ENCODE measurements at regions not wholly inside any gene's neighbourhood (a gene's known extent, or its start where the extent isn't known, plus 50 kb on each side); places are given as distances from the start of the nearest gene placed in this dataset.

- no peak for DNase-seq (ENCODE audit: low read depth in 3 of 3, low spot score in 1 of 3)
These were observed 204.5 kb downstream of the SNX18 start for GRCh38 chr5:54721951-54722654.

- DNase-seq (ENCODE audit: low read depth in 3 of 3, low spot score in 1 of 3): no peak
These were observed 203.6 kb downstream of the SNX18 start for GRCh38 chr5:54721116-54721515.

- no peak for DNase-seq (ENCODE audit: low read depth in 3 of 3, low spot score in 1 of 3)
These were observed 202.8 kb downstream of the SNX18 start for GRCh38 chr5:54720341-54720740.

- no peak for DNase-seq (ENCODE audit: low read depth in 3 of 3, low spot score in 1 of 3)
These were observed 202.1 kb downstream of the SNX18 start for GRCh38 chr5:54719384-54720283.

- DNase-seq (ENCODE audit: low read depth in 3 of 3, low spot score in 1 of 3): no peak
These were observed 201.1 kb downstream of the SNX18 start for GRCh38 chr5:54718656-54719055.

- DNase-seq (ENCODE audit: low read depth in 3 of 3, low spot score in 1 of 3): no peak
These were observed 200.3 kb downstream of the SNX18 start for GRCh38 chr5:54717870-54718269.

- no peak for DNase-seq (ENCODE audit: low read depth in 3 of 3, low spot score in 1 of 3)
These were observed 199.9 kb downstream of the SNX18 start for GRCh38 chr5:54717459-54717858.

- no peak for DNase-seq (ENCODE audit: low read depth in 3 of 3, low spot score in 1 of 3)
These were observed 196.5 kb downstream of the SNX18 start for GRCh38 chr5:54713923-54714581.

GRCh38 chr5:54709096-54709495 is 191.5 kb downstream of the SNX18 start:
- DNase-seq (ENCODE audit: low read depth in 3 of 3, low spot score in 1 of 3): no peak

- DNase-seq (ENCODE audit: low read depth in 3 of 3, low spot score in 1 of 3): no peak
These were observed 190.3 kb downstream of the SNX18 start for GRCh38 chr5:54707841-54708240.

- no peak for DNase-seq (ENCODE audit: low read depth in 3 of 3, low spot score in 1 of 3)
These were observed 188.6 kb downstream of the SNX18 start for GRCh38 chr5:54705994-54706653.

GRCh38 chr5:54704825-54705224 is 187.3 kb downstream of the SNX18 start:
- DNase-seq (ENCODE audit: low read depth in 3 of 3, low spot score in 1 of 3): no peak

GRCh38 chr5:54704333-54704732 is 186.8 kb downstream of the SNX18 start:
- no peak for DNase-seq (ENCODE audit: low read depth in 3 of 3, low spot score in 1 of 3)

GRCh38 chr5:54703565-54704255 is 186.2 kb downstream of the SNX18 start:
- DNase-seq (ENCODE audit: low read depth in 3 of 3, low spot score in 1 of 3): no peak

- no peak for DNase-seq (ENCODE audit: low read depth in 3 of 3, low spot score in 1 of 3)
These were observed 185.6 kb downstream of the SNX18 start for GRCh38 chr5:54703133-54703532.

GRCh38 chr5:54702470-54702869 is 184.9 kb downstream of the SNX18 start:
- DNase-seq (ENCODE audit: low read depth in 3 of 3, low spot score in 1 of 3): no peak

- DNase-seq (ENCODE audit: low read depth in 3 of 3, low spot score in 1 of 3): no peak
These were observed 183.5 kb downstream of the SNX18 start for GRCh38 chr5:54700986-54701578.

GRCh38 chr5:54696931-54697330 is 179.4 kb downstream of the SNX18 start:
- DNase-seq (ENCODE audit: low read depth in 3 of 3, low spot score in 1 of 3): no peak

GRCh38 chr5:54696346-54696745 is 178.8 kb downstream of the SNX18 start:
- no peak for DNase-seq (ENCODE audit: low read depth in 3 of 3, low spot score in 1 of 3)

- DNase-seq (ENCODE audit: low read depth in 3 of 3, low spot score in 1 of 3): no peak
These were observed 177.8 kb downstream of the SNX18 start for GRCh38 chr5:54695198-54695966.

All from stimulated activated CD4-positive, alpha-beta T cell treated with anti-CD3 and anti-CD28 coated beads, TNF-alpha, amount 100 ng/mL, for 1 hour (primary cell).